Transverse colon (tissue), 4 donors: ENCODE measurements at regions not wholly inside any gene's neighbourhood (a gene's known extent, or its start where the extent isn't known, plus 50 kb on each side); places are given as distances from the start of the nearest gene placed in this dataset.

Source experiments
- DNase-seq: peaks from one replicate; pipeline ENCODE4 v3.0.0-alpha.2; 2019
- H3K27ac ChIP-seq, 4 donors: fragments of 200-600 bp; sonication (generic); 2 replicates each; pipeline ENCODE4 v1.5.1; 2016 to 2018; ENCODE audit warnings: inconsistent platforms in 4 of 4
- H3K27me3 ChIP-seq: fragments of 200-600 bp; sonication (generic); 2 replicates; pipeline ENCODE4 v1.5.1; 2017; ENCODE audit warnings: inconsistent platforms
- H3K36me3 ChIP-seq, 4 donors: fragments of 200-600 bp; sonication (generic); 2 replicates each; pipeline ENCODE4 v1.5.1; 2017 to 2019; ENCODE audit warnings: inconsistent platforms in 4 of 4
- H3K4me1 ChIP-seq, 4 donors: fragments of 200-600 bp; sonication (generic); 2 replicates each; pipeline ENCODE4 v1.5.1; 2017 to 2020; ENCODE audit warnings: inconsistent platforms in 4 of 4
- H3K4me3 ChIP-seq, 4 donors: fragments of 200-600 bp; sonication (generic); 1 replicate in 1 of 4; 2 replicates in 3 of 4; pipeline versions ENCODE4 v1.5.1 to v1.6.1; 2017 to 2019; ENCODE audit warnings: inconsistent platforms in 4 of 4
- H3K9me3 ChIP-seq, 2 donors: fragments of 200-600 bp; sonication (generic); 2 replicates each; pipeline ENCODE4 v1.5.1; 2017 to 2019; ENCODE audit warnings: inconsistent platforms in 2 of 2
- CTCF ChIP-seq, 5 experiments: fragments of 200-600 bp in 3 of 5; fragments of 450-650 bp in 2 of 5; sonication (generic) in 3 of 5; IDR thresholded peaks; 1 replicate in 2 of 5; 2 replicates in 3 of 5; pipeline ENCODE4 v1.5.1; 2016 to 2017; ENCODE audit warnings: antibody characterized with exemption in 5 of 5, inconsistent platforms in 3 of 5, mild to moderate bottlenecking in 2 of 5, moderate library complexity in 1 of 5
- EP300 ChIP-seq: sonication (generic); formaldehyde crosslinking; IDR thresholded peaks from one replicate; pipeline ENCODE4 v1.6.1; 2017; ENCODE audit warnings: antibody characterized with exemption, low read depth
- POLR2A ChIP-seq: fragments of 450-650 bp; IDR thresholded peaks from one replicate; pipeline ENCODE4 v1.6.1; 2016; ENCODE audit warnings: antibody characterized with exemption, mild to moderate bottlenecking, moderate library complexity
- POLR2AphosphoS5 ChIP-seq, 3 donors: sonication (generic); formaldehyde crosslinking; IDR thresholded peaks; one replicate each; pipeline ENCODE4 v1.6.1; 2016; ENCODE audit warnings: antibody characterized with exemption in 3 of 3
- WGBS, 2 donors: methylation state at CpG; one replicate each; pipeline ENCODE4 v1.1.5; 2018; ENCODE audit warnings: low coverage in 1 of 2; 5-methylcytosine and 5-hydroxymethylcytosine counted together
- in situ Hi-C, 4 donors: fragments of 200-750 bp; cut with MboI; loops; one replicate each; pipeline versions ENCODE4 v1.15.0 to v1.15.1; 2017; ENCODE audit warnings: low sequenced_read_pairs in 3 of 4, low pct_ligation_motif_present in 1 of 4, low pct_unique_long_range_greater_than_20kb in 1 of 4
- intact Hi-C: fragments of 100-400 bp; cut with DNase I; formaldehyde crosslinking; loops from one replicate; pipeline ENCODE4 v1.15.1; 2023; ENCODE audit warnings: low total_unique reads

- in situ Hi-C loops (no loop called here), intact Hi-C loops (no loop called here)
- DNase-seq, result no peak
- no peaks in the 10 kb centered on the region for H3K4me1 ChIP-seq
- H3K4me3 ChIP-seq, result no peak overlapping the region
- no peak for TF ChIP-seq POLR2AphosphoS5 (IDR thresholded peaks at IDR 0.05)
- TF ChIP-seq POLR2A, result no peak
- no peak for TF ChIP-seq EP300
- TF ChIP-seq CTCF (IDR thresholded peaks at IDR 0.05), result no peak
- no peaks in the 10 kb centered on the region for H3K27me3 ChIP-seq
- H3K9me3 ChIP-seq, result no peaks in the 10 kb centered on the region
- WGBS, 2 donors, result 63 to 77% methylated on average over 6 of the region's 6 CpGs
- H3K27ac ChIP-seq, result no peak overlapping the region
- H3K36me3 ChIP-seq, result no peaks in the 10 kb centered on the region
Measured at GRCh38 chr4:111814961-111815360, 330.3 kb upstream of the FAM241A start.

GRCh38 chr4:111821342-111821741, 323.9 kb upstream of the FAM241A start:
- H3K27ac ChIP-seq, result no peak overlapping the region
- H3K27me3 ChIP-seq, result no peaks in the 10 kb centered on the region
- no peaks in the 10 kb centered on the region for H3K9me3 ChIP-seq
- in situ Hi-C loops, result no loop called here
- TF ChIP-seq POLR2AphosphoS5 (IDR thresholded peaks at IDR 0.05) (no peak), POLR2A (no peak), EP300 (no peak), CTCF (IDR thresholded peaks at IDR 0.05) (no peak)
- DNase-seq, result no peak
- no peaks in the 10 kb centered on the region for H3K4me1 ChIP-seq
- no peak overlapping the region for H3K4me3 ChIP-seq
- intact Hi-C loops, result no loop called here
- H3K36me3 ChIP-seq, result no peaks in the 10 kb centered on the region

- TF ChIP-seq POLR2AphosphoS5 (IDR thresholded peaks at IDR 0.05) (no peak), EP300 (no peak), POLR2A (no peak), CTCF (IDR thresholded peaks at IDR 0.05) (no peak)
- no peak for DNase-seq
- Histone ChIP-seq H3K27ac (no peak overlapping the region), H3K4me1 (no peaks in the 10 kb centered on the region), H3K27me3 (no peaks in the 10 kb centered on the region), H3K36me3 (no peaks in the 10 kb centered on the region), H3K9me3 (no peaks in the 10 kb centered on the region), H3K4me3 (no peak overlapping the region)
- in situ Hi-C loops, result no loop called here
- intact Hi-C loops, result no loop called here
- whole genome bisulfite sequencing, 2 donors, result 75 to 78% methylated on average over 2 to 3 of the region's 3 CpGs
Measured at GRCh38 chr4:111836601-111837000, 308.7 kb upstream of the FAM241A start.

- no peak for TF ChIP-seq POLR2AphosphoS5 (IDR thresholded peaks at IDR 0.05)
- TF ChIP-seq POLR2A, result no peak
- TF ChIP-seq CTCF (IDR thresholded peaks at IDR 0.05), result no peak
- no peak for TF ChIP-seq EP300
- Histone ChIP-seq H3K27ac (no peak overlapping the region), H3K4me3 (no peak overlapping the region), H3K9me3 (no peaks in the 10 kb centered on the region), H3K36me3 (no peaks in the 10 kb centered on the region), H3K27me3 (no peaks in the 10 kb centered on the region), H3K4me1 (no peaks in the 10 kb centered on the region)
- no peak for DNase-seq
- intact Hi-C loops (no loop called here), in situ Hi-C loops (no loop called here)
- 75 to 82% methylated on average over 2 of the region's 2 CpGs for WGBS, 2 donors
Measured at GRCh38 chr4:111837761-111838160, 307.5 kb upstream of the FAM241A start.
